GM12864 (cell line): ENCODE measurements at regions not wholly inside any gene's neighbourhood (a gene's known extent, or its start where the extent isn't known, plus 50 kb on each side); places are given as distances from the start of the nearest gene placed in this dataset.
"Not testable (repeated sequence)": the region's sequence is repeated elsewhere in the genome, so short reads cannot be mapped to it uniquely, and the experiment has no call there.

Experiments used
- DNase-seq: peaks from one replicate; pipeline ENCODE4 v3.0.0-alpha.2; 2011; ENCODE audit warnings: low read depth
- H3K4me3 ChIP-seq: 2 replicates; pipeline ENCODE4 v1.5.1; 2011; ENCODE audit warnings: mild to moderate bottlenecking, low read depth, low read length, control low read depth
- CTCF ChIP-seq: IDR thresholded peaks from 2 replicates; pipeline ENCODE4 v1.5.1; 2011; ENCODE audit warnings: low read depth, mild to moderate bottlenecking, moderate library complexity, low read length, control low read depth, inconsistent platforms; ENCODE audit errors: missing control alignments

GRCh38 chr9:41022365-41022764 is 106.1 kb downstream of the FOXD4L6 start:
- not testable (repeated sequence) for DNase-seq

GRCh38 chr9:41019858-41020562 is 108.5 kb downstream of the FOXD4L6 start:
- DNase-seq, H3K4me3 ChIP-seq: not testable (repeated sequence)

More at GRCh38 chr9:41022365-41022764, 106.1 kb downstream of the FOXD4L6 start:
- not testable (repeated sequence) for H3K4me3 ChIP-seq

GRCh38 chr9:41018948-41019347 is 109.5 kb downstream of the FOXD4L6 start:
- DNase-seq, H3K4me3 ChIP-seq: not testable (repeated sequence)

- not testable (repeated sequence) for H3K4me3 ChIP-seq, DNase-seq
Measured at GRCh38 chr9:41016699-41017098, 111.8 kb downstream of the FOXD4L6 start.

GRCh38 chr9:40999952-41000700 is 128.4 kb downstream of the FOXD4L6 start:
- not testable (repeated sequence) for DNase-seq, H3K4me3 ChIP-seq

- DNase-seq, H3K4me3 ChIP-seq: not testable (repeated sequence)
Measured at GRCh38 chr9:40995490-40995889, 133.0 kb downstream of the FOXD4L6 start.

GRCh38 chr9:40993842-40994241 is 134.6 kb downstream of the FOXD4L6 start:
- not testable (repeated sequence) for DNase-seq, H3K4me3 ChIP-seq

- DNase-seq = not testable (repeated sequence)
- peak overlapping the region; percentile 61; the same call in 1 of the 2 replicates for H3K4me3 ChIP-seq
Measured at GRCh38 chr9:40993375-40993774, 135.1 kb downstream of the FOXD4L6 start.

- DNase-seq = not testable (repeated sequence)
- peak overlapping the region; percentile 61 for H3K4me3 ChIP-seq
Measured at GRCh38 chr9:40992472-40992821, 136.0 kb downstream of the FOXD4L6 start.

GRCh38 chr9:40991741-40992471 is 136.6 kb downstream of the FOXD4L6 start:
- peak; percentile 94 for TF ChIP-seq CTCF
- peak overlapping the region; percentile 61 for H3K4me3 ChIP-seq
- peak; percentile 98 for DNase-seq

GRCh38 chr9:40991100-40991740 is 137.3 kb downstream of the FOXD4L6 start:
- peak overlapping the region; percentile 61 for H3K4me3 ChIP-seq
- not testable (repeated sequence) for DNase-seq

- DNase-seq, H3K4me3 ChIP-seq: not testable (repeated sequence)
Measured at GRCh38 chr9:40986332-40986731, 142.1 kb downstream of the FOXD4L6 start.

- not testable (repeated sequence) for H3K4me3 ChIP-seq, DNase-seq
Measured at GRCh38 chr9:40975351-40975750, 153.1 kb downstream of the FOXD4L6 start.

GRCh38 chr9:40974912-40975311 is 153.6 kb downstream of the FOXD4L6 start:
- not testable (repeated sequence) for H3K4me3 ChIP-seq

GRCh38 chr9:40971773-40972172 is 156.7 kb downstream of the FOXD4L6 start:
- H3K4me3 ChIP-seq, DNase-seq: not testable (repeated sequence)

More at GRCh38 chr9:40974912-40975311, 153.6 kb downstream of the FOXD4L6 start:
- not testable (repeated sequence) for DNase-seq
